ENCODE measurements at regions not wholly inside any gene's neighbourhood (a gene's known extent, or its start where the extent isn't known, plus 50 kb on each side); places are given as distances from the start of the nearest gene placed in this dataset.

DNA sequence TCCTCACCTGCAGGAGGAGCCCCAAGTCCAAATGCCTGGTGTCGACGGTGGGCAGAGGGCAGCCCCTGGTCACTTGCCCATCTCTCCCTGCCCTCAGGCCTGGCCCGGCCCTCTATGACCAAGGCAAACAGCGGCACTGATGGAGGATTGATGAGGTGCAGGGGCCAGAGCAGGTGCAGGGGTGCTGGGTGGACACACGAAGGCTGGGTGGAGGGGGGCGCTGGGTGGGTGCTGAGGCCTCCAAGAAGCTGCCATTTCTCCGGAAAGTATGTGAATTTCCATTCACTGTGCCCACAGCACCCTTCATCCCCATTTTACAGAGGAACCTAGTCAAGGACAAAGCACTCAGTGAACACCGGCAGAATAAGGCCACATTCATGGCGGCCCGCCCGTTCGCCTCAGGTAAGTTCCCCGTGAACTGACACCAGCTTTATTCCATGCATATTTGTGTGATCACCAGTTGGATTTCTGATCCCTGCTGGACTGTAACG lies 143.8 kb upstream of the PPP1R26 start:
- H3K4me3 ChIP-seq (ENCODE audit: low read depth, low read length), result no peak overlapping the region
- TF ChIP-seq, protein P1, sequence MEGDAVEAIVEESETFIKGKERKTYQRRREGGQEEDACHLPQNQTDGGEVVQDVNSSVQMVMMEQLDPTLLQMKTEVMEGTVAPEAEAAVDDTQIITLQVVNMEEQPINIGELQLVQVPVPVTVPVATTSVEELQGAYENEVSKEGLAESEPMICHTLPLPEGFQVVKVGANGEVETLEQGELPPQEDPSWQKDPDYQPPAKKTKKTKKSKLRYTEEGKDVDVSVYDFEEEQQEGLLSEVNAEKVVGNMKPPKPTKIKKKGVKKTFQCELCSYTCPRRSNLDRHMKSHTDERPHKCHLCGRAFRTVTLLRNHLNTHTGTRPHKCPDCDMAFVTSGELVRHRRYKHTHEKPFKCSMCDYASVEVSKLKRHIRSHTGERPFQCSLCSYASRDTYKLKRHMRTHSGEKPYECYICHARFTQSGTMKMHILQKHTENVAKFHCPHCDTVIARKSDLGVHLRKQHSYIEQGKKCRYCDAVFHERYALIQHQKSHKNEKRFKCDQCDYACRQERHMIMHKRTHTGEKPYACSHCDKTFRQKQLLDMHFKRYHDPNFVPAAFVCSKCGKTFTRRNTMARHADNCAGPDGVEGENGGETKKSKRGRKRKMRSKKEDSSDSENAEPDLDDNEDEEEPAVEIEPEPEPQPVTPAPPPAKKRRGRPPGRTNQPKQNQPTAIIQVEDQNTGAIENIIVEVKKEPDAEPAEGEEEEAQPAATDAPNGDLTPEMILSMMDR (IDR thresholded peaks at IDR 0.05; ENCODE audit: borderline replicate concordance, insufficient read depth, low read depth, low read length), result no peak

DNA sequence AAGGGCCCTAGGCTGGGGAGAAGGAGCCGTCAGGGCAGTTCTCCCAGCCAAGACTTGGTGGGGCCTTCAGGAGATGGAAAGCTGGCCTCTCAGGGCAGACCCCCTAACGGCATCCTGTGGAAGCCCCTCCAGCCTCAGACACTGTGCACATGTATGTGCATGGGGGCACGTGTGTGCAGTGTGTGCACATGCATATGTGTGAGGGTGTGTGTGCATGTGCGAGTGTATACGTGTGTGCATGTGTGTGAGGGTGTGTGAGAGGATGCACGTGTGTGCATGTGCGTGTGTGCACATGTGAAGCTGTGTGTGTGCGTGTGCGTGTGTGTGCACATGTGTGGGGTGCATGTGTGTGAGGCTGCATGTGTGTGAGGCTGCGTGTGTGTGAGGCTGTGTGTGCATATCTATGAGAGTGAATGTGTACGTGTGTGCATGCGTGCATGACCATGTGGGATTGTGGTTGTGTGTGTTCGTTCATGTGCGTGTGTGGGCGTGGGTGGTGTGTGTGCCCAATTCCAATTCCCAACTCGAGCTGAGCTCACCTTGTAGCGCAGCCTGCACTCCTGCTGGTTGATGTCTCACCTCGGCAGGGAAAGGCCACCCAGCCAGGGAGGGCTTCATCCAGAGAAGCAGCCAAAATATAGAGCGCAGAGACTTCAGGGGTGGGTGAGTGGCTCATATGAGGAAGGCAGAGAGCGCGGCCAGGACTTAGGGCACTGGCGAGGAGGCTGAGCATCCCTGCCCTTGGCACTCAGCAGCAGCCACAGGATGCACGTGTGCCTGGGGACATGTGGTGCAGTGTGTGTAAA lies 142.7 kb upstream of the PPP1R26 start:
- TF ChIP-seq, protein P1 (IDR thresholded peaks at IDR 0.05; ENCODE audit: borderline replicate concordance, insufficient read depth, low read depth, low read length), result no peak
- no peak overlapping the region for H3K4me3 ChIP-seq (ENCODE audit: low read depth, low read length)

DNA sequence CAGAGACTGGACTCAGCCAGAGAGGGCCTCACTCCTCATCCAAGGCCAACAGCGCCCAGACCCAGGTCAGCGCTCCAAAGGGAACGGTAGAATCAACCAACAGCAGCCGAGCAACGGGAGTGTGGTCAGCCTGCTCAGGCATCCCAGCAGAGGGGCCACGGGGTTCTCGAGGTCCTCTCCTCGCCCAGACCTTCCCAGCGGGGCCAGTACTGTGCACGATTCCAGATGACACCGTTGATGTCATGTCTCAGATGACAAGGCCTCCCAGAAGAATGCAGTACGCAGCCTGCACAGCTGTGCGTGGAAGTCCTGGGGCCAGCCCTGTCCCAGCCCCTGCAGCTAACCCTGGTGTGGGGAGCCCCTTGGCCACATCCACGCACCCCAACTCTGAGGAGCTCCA lies 141.0 kb upstream of the PPP1R26 start:
- H3K4me3 ChIP-seq (ENCODE audit: low read depth, low read length), result no peak overlapping the region
- TF ChIP-seq, protein P1 (IDR thresholded peaks at IDR 0.05; ENCODE audit: borderline replicate concordance, insufficient read depth, low read depth, low read length), result no peak

DNA sequence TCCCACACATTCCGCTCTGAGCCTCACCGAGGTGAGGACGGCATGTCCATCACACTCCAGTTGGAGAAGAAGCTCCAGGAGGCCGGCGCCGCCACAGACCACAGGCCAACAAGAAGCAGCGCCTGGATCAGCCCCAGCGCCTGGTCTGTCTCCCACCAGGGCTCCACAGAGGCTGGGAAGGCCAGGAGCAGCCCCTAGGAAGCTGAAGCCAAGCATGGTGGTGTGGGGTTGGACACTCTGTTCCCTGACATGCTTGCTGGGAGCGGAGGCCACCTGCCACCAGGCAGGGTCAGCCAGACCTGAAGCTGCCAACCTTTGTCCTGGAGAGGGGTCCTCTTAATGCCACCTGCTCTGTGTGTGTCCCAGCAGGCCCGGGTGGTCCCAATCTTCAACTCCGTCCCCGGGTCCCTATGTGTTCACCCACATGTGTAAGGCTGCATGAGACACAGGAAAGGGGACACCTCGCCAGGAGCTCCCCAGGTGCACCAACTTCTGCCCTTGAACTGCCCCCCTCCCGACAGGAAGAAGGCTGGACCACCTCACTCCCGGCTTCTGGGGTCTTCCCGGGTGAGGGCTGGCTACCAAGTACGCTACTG lies 140.1 kb upstream of the PPP1R26 start:
- H3K4me3 ChIP-seq (ENCODE audit: low read depth, low read length), result no peak overlapping the region

DNA sequence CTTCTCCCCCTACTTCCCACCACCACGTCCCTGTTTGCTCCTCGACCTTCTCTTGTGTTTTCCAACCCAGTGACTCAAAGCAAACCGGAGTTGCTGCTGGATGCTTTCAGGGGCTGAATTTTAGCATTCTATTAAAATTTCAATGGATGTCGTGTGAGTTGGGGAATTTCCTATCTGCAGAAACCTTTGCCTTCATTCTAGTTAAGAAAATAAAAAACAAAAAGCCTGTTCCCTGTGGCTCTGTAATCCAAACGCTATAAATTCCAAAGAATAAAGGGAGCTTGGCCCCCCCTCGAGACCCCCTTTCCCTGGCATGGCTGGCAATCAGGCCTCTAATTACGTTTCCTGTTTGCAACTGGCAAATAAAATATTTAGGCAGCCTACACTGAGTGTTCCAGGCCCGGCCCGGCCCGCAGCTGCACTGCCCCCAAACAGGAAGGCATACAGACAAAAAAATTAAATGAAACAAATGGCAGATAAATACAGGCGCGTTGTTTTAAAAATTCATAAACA lies 139.4 kb upstream of the PPP1R26 start:
- TF ChIP-seq, protein P1 (IDR thresholded peaks at IDR 0.05; ENCODE audit: borderline replicate concordance, insufficient read depth, low read depth, low read length), result no peak
- no peak overlapping the region for H3K4me3 ChIP-seq (ENCODE audit: low read depth, low read length)

More for the DNA sequence above, 140.1 kb upstream of the PPP1R26 start:
- TF ChIP-seq, protein P1 (IDR thresholded peaks at IDR 0.05; ENCODE audit: borderline replicate concordance, insufficient read depth, low read depth, low read length), result no peak

DNA sequence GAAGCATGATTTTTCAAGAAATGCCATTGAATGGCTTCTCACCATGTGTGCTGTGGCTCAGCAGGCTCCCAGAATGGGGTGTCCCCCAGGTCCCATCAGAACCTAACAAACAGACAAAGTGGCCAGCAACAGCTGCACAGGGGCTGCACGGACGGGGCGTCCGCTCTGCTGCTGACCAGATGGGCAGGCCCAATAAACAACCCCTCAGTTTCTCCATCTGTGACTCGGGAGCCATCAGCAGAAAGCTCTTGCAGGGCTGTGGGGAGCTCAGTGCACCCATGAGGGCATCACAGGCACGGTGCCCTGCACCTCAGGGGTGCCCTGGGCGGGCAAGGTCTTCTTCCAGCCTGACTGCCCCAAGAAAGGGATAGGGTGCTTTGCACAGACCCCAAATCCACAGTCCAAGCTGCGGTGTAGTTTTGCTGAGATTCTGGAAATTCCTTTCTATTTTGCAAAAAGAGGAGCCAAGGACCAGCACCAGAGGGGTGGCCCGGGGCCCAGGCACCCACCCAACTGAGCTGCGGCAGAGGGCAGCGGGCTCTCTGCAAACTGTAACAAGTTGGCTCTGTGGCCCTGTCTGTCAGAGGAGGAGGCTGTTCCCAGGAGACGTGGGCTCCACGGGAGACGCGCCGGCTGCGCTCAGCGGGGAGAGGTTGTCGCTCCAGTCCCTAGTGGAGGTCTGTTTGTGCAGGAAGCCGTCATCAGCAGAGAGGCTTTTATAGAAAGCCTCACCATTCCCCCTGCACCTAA lies 138.7 kb upstream of the PPP1R26 start:
- TF ChIP-seq, protein P1 (IDR thresholded peaks at IDR 0.05; ENCODE audit: borderline replicate concordance, insufficient read depth, low read depth, low read length), result no peak

More for the DNA sequence above, 138.7 kb upstream of the PPP1R26 start:
- no peak overlapping the region for H3K4me3 ChIP-seq (ENCODE audit: low read depth, low read length)

Data from GM12875 (cell line).